Stimulated activated CD4-positive, alpha-beta T cell treated with anti-CD3 and anti-CD28 coated beads, Interleukin-4, amount 100 ng/mL, for 48 hours (primary cell): ENCODE measurements at regions not wholly inside any gene's neighbourhood (a gene's known extent, or its start where the extent isn't known, plus 50 kb on each side); places are given as distances from the start of the nearest gene placed in this dataset.
"Not testable (repeated sequence)": the region's sequence is repeated elsewhere in the genome, so short reads cannot be mapped to it uniquely, and the experiment has no call there.

Experiments used
- DNase-seq, 2 donors: peaks; one replicate each; pipeline ENCODE4 v3.0.0-alpha.2; 2020; ENCODE audit warnings: low read depth in 2 of 2

GRCh38 chr15:38002883-38003477 is 68.5 kb downstream of the TMCO5A start:
- DNase-seq: peak in 1 of 2 donors; percentile 6

- DNase-seq: no peak
These were observed 69.9 kb downstream of the TMCO5A start for GRCh38 chr15:38004218-38004861.

- DNase-seq: no peak
These were observed 71.7 kb downstream of the TMCO5A start for GRCh38 chr15:38005953-38006808.

GRCh38 chr15:38010395-38010794 is 76.0 kb downstream of the TMCO5A start:
- DNase-seq: no peak

DNA sequence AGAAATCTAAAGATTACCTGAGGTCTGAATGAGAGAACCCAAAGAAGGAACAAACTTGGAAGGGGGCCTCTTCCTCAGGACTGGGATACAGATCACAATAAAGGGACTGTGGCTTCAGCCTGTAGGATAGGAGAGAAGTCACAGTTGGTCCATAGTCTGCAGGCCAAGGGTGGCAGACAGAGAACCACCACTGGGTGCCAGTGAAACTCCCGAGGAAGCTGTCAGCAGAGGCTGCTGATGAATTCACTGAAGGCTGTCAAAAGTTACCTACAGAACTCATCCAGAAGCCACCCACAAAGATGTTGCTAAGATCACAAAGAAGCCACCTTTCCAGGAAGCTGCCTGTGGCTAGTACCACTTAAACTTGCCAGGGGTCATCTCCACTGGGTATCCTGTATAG is 78.5 kb downstream of the TMCO5A start:
- no peak for DNase-seq

GRCh38 chr15:38017721-38018120 is 83.3 kb downstream of the TMCO5A start:
- no peak for DNase-seq

GRCh38 chr15:38019066-38019465 is 84.6 kb downstream of the TMCO5A start:
- DNase-seq: no peak

DNA sequence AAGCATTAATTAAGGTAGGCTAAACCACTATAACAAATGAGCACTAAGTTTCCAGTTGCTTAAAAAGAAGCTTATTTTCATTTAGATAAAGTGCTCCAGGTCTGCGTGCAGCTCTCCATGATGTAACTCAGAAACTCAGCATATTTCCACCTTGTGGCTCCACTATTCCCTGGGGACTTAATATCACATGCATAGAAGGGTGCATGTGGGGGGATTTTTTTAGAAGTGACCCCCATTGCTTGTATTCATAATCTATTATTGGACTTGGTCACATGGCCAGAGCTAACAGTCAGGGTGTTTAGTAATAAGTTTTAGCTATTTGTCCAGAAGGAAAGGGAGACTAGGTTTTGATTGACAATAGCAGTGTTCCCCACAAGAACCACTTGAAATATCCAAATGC is 86.8 kb downstream of the TMCO5A start:
- no peak for DNase-seq

GRCh38 chr15:38024293-38025091 is 90.1 kb downstream of the TMCO5A start:
- no peak for DNase-seq

DNA sequence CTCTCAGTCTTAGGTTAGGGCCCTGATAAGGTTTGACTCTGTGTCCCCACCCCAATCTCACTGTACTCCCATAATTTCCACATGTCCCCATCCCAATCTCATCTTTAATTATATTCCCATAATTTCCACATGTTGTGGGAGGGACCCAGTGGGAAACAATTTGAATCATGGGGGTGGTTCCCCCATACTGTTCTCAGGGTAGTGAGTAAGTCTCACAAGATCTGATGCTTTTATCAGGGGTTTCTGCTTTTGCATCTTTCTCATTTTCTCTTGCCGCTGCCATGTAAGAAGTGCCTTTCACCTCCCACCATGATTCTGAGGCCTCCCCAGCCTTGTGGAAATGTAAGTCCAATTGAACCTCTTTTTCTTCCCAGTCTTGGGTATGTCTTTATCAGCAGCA is 91.2 kb downstream of the TMCO5A start:
- not testable (repeated sequence) for DNase-seq

- DNase-seq: no peak
These were observed 94.4 kb downstream of the TMCO5A start for GRCh38 chr15:38028869-38029268.

DNA sequence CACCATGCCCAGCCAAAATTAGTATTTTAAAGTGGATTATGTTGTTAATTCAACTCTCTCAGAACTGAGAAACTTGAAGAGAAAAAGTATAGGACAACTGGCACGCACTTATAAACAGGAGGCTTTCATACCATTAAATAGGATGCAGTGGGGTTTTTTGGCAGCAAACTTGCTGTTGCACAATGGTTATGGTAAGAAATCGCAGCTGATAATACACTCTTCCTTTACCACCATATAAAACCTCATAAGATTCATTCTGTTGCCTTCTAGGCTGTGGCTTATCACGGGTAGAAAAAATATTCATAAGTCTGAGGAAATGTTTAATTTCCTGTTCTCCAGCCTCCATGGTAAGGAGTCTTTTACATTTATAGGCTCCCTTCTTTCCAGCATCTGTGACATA is 95.3 kb downstream of the TMCO5A start:
- DNase-seq: no peak

GRCh38 chr15:38030609-38031008 is 96.2 kb downstream of the TMCO5A start:
- DNase-seq: no peak

GRCh38 chr15:38035701-38036100 is 101.3 kb downstream of the TMCO5A start:
- no peak for DNase-seq

- no peak for DNase-seq
These were observed 102.4 kb downstream of the TMCO5A start for GRCh38 chr15:38036790-38037338.

- no peak for DNase-seq
These were observed 104.4 kb downstream of the TMCO5A start for GRCh38 chr15:38038659-38039442.

DNA sequence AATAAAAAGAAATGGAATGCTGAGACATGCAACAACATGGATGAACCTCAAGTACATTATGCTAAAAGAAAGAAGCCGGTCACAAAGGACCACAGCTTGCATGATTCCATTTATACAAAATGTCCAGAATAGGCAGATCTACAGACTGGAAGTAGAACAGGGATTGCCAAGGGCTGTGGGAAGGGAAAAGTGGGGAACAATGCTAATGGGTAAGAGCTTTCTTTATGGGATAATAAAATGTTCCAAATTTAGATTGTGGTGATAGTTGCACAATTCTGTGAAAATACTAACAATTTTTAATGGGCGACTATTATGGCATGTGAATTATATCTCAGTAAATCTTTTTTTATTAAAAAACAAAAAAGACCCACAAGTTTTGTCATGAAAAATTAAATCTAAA is 106.2 kb downstream of the TMCO5A start:
- no peak for DNase-seq

DNA sequence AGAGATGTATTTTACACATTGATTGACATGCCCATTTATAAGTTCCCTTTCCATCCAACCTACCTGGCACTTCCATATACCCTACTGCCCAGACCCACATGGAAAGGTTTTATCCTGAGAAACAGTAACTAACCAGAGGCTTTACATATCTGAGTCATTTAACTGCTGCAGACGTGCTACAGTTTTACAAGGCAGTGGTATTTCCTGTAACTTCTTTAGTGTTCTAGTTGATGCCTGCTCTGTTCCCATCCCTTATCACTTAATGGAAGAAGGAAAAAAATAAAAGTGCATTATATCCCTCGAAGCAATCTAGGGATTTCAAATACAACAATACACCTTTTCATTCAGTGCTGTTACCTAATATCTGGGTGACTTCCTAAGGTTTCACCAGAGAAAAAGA is 107.1 kb downstream of the TMCO5A start:
- no peak for DNase-seq

DNA sequence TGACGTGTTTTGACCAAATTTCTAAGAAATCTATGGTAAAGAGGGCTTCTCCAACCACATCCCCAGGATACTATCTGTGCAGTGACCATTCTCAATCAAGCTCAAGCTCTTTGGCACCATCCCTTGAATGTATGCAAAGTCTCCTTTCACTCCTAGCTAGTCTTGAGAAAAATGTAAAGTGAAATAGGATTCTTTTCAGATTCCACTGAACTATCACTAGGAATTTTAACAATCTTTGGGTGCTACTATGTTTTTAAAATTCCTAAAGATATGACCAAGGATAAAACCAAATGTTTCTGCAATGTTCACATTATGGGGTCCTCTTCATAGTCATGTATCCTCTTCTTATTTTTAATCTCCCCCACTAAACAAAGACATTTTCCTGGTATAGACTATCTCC is 107.8 kb downstream of the TMCO5A start:
- no peak for DNase-seq

DNA sequence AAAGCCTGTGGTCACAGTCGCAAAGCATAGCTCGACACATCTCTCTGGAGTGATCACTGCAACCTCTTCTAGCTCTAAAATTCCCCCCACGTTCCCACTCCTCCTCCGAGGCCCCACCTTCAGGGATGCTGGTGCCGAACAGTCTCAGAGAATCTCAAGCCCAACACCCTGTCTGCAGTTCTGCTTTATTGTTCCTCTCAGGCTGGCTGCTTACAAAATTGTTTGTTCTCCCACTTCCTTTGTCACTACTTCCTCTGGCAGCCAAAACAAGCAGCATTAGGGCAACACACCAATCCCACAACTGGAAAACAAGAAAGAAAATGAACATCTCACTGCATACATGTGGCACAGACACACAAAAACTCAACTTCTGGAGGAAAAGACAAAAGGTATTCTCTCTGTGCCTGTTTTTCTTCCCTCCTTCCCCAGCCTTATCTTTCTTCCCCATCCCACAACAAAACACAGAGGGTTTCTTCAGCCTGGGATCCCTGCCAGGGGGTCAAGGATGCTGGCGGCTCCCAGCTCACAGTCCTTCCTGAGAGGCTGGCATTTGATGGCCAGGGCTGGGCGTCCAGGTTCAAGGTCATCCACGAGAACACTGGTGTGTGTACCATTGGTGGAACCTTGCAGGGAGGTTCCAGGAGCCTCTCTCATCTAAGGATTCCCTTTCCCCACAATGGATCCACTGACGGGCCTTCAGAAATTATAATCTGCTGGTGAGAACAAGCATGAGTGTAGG is 108.4 kb downstream of the TMCO5A start:
- no peak for DNase-seq
